ENCODE measurements at regions not wholly inside any gene's neighbourhood (a gene's known extent, or its start where the extent isn't known, plus 50 kb on each side); places are given as distances from the start of the nearest gene placed in this dataset.

- TF ChIP-seq CTCF (IDR thresholded peaks at IDR 0.05) = no peak
- no peak for TF ChIP-seq POLR2A (IDR thresholded peaks at IDR 0.05)
- TF ChIP-seq EP300 (IDR thresholded peaks at IDR 0.05) = no peak
These were observed 99.2 kb upstream of the MALRD1 start for GRCh38 chr10:18949391-18949790.

Data from ovary (tissue), 3 donors.